K562 (cell line): ENCODE measurements at regions not wholly inside any gene's neighbourhood (a gene's known extent, or its start where the extent isn't known, plus 50 kb on each side); places are given as distances from the start of the nearest gene placed in this dataset.

Experiments used
- ATAC-seq: fragments of 200-7000 bp; cut with Tn5 transposase; 3 replicates; pipeline ENCODE4 v1.9.1; 2020; ENCODE audit warnings: moderate library complexity
- BruUV-seq: library from RNA; stranded (reverse); fragments of 400-500 nt; replicated peaks from 2 replicates; lab custom pipeline; 2021; lab: Mats Ljungman, UMichigan
- CTCF ChIA-PET: fragments of 300-600 bp; formaldehyde crosslinking; extraction: SDS; loops from one replicate; lab custom pipeline; 2021; ENCODE audit warnings: low intra/inter-chr PET ratio; lab: Yijun Ruan, JAX
- POLR2A ChIA-PET: fragments of 300-600, 350-650 bp; sonication (Branson Sonifier 250); formaldehyde crosslinking; extraction: SDS; loops from one replicate; lab custom pipeline; 2021; ENCODE audit warnings: antibody characterized with exemption, inconsistent platforms; lab: Yijun Ruan, JAX
- DNase-seq, 4 experiments: peaks; one replicate each; pipeline versions ENCODE4 v3.0.0 to v3.0.0-alpha.2; 2011 to 2018; ENCODE audit warnings: low spot score in 3 of 4, mixed read lengths in 3 of 4; ENCODE audit errors: extremely low read depth in 1 of 4
- FAIRE-seq: peaks from 2 replicates; lab custom pipeline; 2011; peaks lifted over from hg19 to GRCh38; lab: Jason Lieb, UNC
- H2AFZ ChIP-seq: 2 replicates; pipeline ENCODE4 v1.6.0; 2011; ENCODE audit warnings: low read depth, low read length, control low read depth, inconsistent platforms
- H3K27ac ChIP-seq: fragments of 200-600 bp; 3 replicates; pipeline ENCODE4 v1.8.0; 2011; ENCODE audit warnings: low read depth, mild to moderate bottlenecking, control low read depth, inconsistent platforms, low read length, moderate library complexity, mixed read lengths; ENCODE audit errors: extremely low read depth
- H3K27me3 ChIP-seq, 2 experiments: fragments of 300-600 bp in 1 of 2; 2 replicates in 1 of 2; 3 replicates in 1 of 2; pipeline versions ENCODE4 v1.6.0 to v1.8.0; 2011; ENCODE audit warnings: inconsistent platforms in 2 of 2, low read length in 2 of 2, mild to moderate bottlenecking in 1 of 2, mixed read lengths in 1 of 2, moderate library complexity in 1 of 2; ENCODE audit not compliant: control insufficient read depth in 2 of 2, insufficient read depth in 2 of 2
- H3K36me3 ChIP-seq: fragments of 300-600 bp; 3 replicates; pipeline ENCODE4 v1.8.0; 2011; ENCODE audit warnings: mild to moderate bottlenecking, low read length, inconsistent platforms; ENCODE audit not compliant: control insufficient read depth, insufficient read depth
- H3K4me1 ChIP-seq, 2 experiments: fragments of 200-600 bp in 1 of 2; replicated peaks in 1 of 2; 2 replicates in 1 of 2; 3 replicates in 1 of 2; pipeline versions ENCODE4 v1.5.1 to v1.8.0; 2011; ENCODE audit warnings: inconsistent platforms in 2 of 2, low read length in 2 of 2, mild to moderate bottlenecking in 1 of 2, mixed read lengths in 1 of 2, moderate library complexity in 1 of 2; ENCODE audit not compliant: control insufficient read depth in 2 of 2, insufficient read depth in 2 of 2
- H3K4me2 ChIP-seq: 2 replicates; pipeline ENCODE4 v1.6.1; 2011; ENCODE audit warnings: low read length, control low read depth, inconsistent platforms, mixed read lengths; ENCODE audit not compliant: insufficient read depth
- H3K4me3 ChIP-seq: fragments of 200-600 bp; sonication (generic), shearing (Covaris generic); 2 replicates; pipeline ENCODE4 v1.5.1; 2016; ENCODE audit warnings: control low read depth, inconsistent platforms
- H3K79me2 ChIP-seq: fragments of 200-600 bp; 3 replicates; pipeline ENCODE4 v1.8.0; 2011; ENCODE audit warnings: low read length, inconsistent platforms; ENCODE audit not compliant: control insufficient read depth, insufficient read depth
- H3K9ac ChIP-seq, 2 experiments: 2 replicates each; pipeline versions ENCODE4 v1.6.0 to v1.6.1; 2011; ENCODE audit warnings: low read depth in 2 of 2, low read length in 2 of 2, control low read depth in 1 of 2, inconsistent platforms in 1 of 2, mild to moderate bottlenecking in 1 of 2, mixed read lengths in 1 of 2; ENCODE audit not compliant: insufficient read depth in 1 of 2
- H3K9me1 ChIP-seq: one replicate; pipeline ENCODE4 v1.6.0; 2011; ENCODE audit warnings: inconsistent platforms, mild to moderate bottlenecking, low read length, moderate library complexity; ENCODE audit not compliant: control insufficient read depth, insufficient read depth
- H3K9me3 ChIP-seq: replicated peaks from 2 replicates; pipeline ENCODE4 v1.5.1; 2011; ENCODE audit warnings: low read depth, low read length, inconsistent platforms; ENCODE audit not compliant: control insufficient read depth, insufficient read depth
- H4K20me1 ChIP-seq: replicated peaks from 2 replicates; pipeline ENCODE4 v1.6.1; 2011; ENCODE audit warnings: low read length, inconsistent platforms, mixed read lengths; ENCODE audit not compliant: control insufficient read depth, insufficient read depth
- ATF1 ChIP-seq, 2 experiments: fragments of 450-650 bp in 1 of 2; IDR thresholded peaks; 2 replicates each; pipeline ENCODE4 v1.6.1; 2016; ENCODE audit warnings: missing compliant biosample characterization in 1 of 2, missing genetic modification characterization in 1 of 2
- CEBPZ ChIP-seq: fragments of 150-350 bp; IDR thresholded peaks from 2 replicates; pipeline ENCODE4 v1.6.1; 2014; ENCODE audit warnings: low read depth, mild to moderate bottlenecking, low read length, borderline replicate concordance
- HDAC3 ChIP-seq: fragments of 450-650 bp; IDR thresholded peaks from 2 replicates; pipeline ENCODE4 v1.6.1; 2018; ENCODE audit warnings: borderline replicate concordance, mild to moderate bottlenecking, moderate library complexity; ENCODE audit not compliant: partially characterized antibody
- ID3 ChIP-seq, 2 experiments: fragments of 250-450 bp in 1 of 2; fragments of 450-650 bp in 1 of 2; sonication (Bioruptor Pico) in 1 of 2; IDR thresholded peaks; 2 replicates each; pipeline versions ENCODE4 v1.6.1 to v1.8.0; 2016 to 2021; ENCODE audit warnings: mild to moderate bottlenecking in 2 of 2, moderate library complexity in 2 of 2, missing compliant biosample characterization in 1 of 2, missing genetic modification characterization in 1 of 2
- SMAD1 ChIP-seq: fragments of 150-350 bp; IDR thresholded peaks from 2 replicates; pipeline ENCODE4 v1.6.1; 2014; ENCODE audit warnings: low read length, low read depth; ENCODE audit not compliant: partially characterized antibody
- SNRNP70 ChIP-seq: fragments of 200-400 bp; formaldehyde crosslinking; optimal IDR thresholded peaks from 2 replicates; pipeline ENCODE3; 2017; ENCODE audit warnings: low read depth, low read length
- SP1 ChIP-seq: sonication (generic); formaldehyde crosslinking; IDR thresholded peaks from 2 replicates; pipeline ENCODE4 v1.8.1; 2022; ENCODE audit warnings: mild to moderate bottlenecking, missing genetic modification reagents
- SPI1 ChIP-seq: IDR thresholded peaks from 2 replicates; pipeline ENCODE4 v1.6.1; 2011; ENCODE audit warnings: low read depth, low read length, control low read depth, borderline replicate concordance
- USF1 ChIP-seq: sonication (generic); formaldehyde crosslinking; IDR thresholded peaks from 2 replicates; pipeline ENCODE4 v1.9.0; 2022; ENCODE audit warnings: mild to moderate bottlenecking, missing genetic modification reagents
- ZNF282 ChIP-seq: sonication (generic); formaldehyde crosslinking; IDR thresholded peaks from 2 replicates; pipeline ENCODE4 v1.8.1; 2023; ENCODE audit warnings: missing genetic modification reagents
- WGBS: fragments of 100-300 bp; shearing (Covaris generic); methylation state at CpG from one replicate; pipeline ENCODE4 v1.1.6; 2016; ENCODE audit warnings: low coverage, mixed read lengths; ENCODE audit not compliant: insufficient coverage; ENCODE audit errors: missing lambda C conversion rate; 5-methylcytosine and 5-hydroxymethylcytosine counted together
- in situ Hi-C: fragments of 300-500 bp; cut with MboI; formaldehyde crosslinking; loops from 4 replicates; pipeline ENCODE4 v1.15.0; 2018; ENCODE audit warnings: inconsistent platforms, mixed read lengths
- intact Hi-C: fragments of 100-400 bp; cut with micrococcal nuclease; formaldehyde crosslinking; loops from 2 replicates; pipeline ENCODE4 v1.14.2; 2022

- TF ChIP-seq ID3 (CRISPR knock-in tag; IDR thresholded peaks at IDR 0.05) (no peak), ID3 (tag; IDR thresholded peaks at IDR 0.05) (no peak), SP1 (CRISPR knock-in tag) (no peak), SMAD1 (no peak), ATF1 (CRISPR knock-in tag; IDR thresholded peaks at IDR 0.05) (no peak), ATF1 (tag; IDR thresholded peaks at IDR 0.05) (no peak), ZNF282 (CRISPR knock-in tag) (no peak), HDAC3 (no peak), SNRNP70 (no peak), USF1 (CRISPR knock-in tag) (no peak), SPI1 (no peak)
These were observed 311.4 kb upstream of the ITGA1 start (continued) for GRCh38 chr5:52476346-52476745.

GRCh38 chr5:52481201-52481600 lies 306.5 kb upstream of the ITGA1 start:
- no peaks in the 10 kb centered on the region for H3K9me1 ChIP-seq
- WGBS: 0% methylated on average over 1 of the region's 1 CpG
- intact Hi-C loops: no loop called here
- H3K4me1 ChIP-seq: no peaks in the 10 kb centered on the region
- no peak for DNase-seq
- TF ChIP-seq CEBPZ: no peak
- POLR2A ChIA-PET: no interaction called here
- CTCF ChIA-PET: no interaction called here
- in situ Hi-C loops: no loop called here
- no peaks in the 10 kb centered on the region for H3K9me3 ChIP-seq
- no peak overlapping the region for H3K4me2 ChIP-seq
- no peaks in the 10 kb centered on the region for H3K79me2 ChIP-seq
- no peaks in the 10 kb centered on the region for H4K20me1 ChIP-seq
- ATAC-seq: no peak
- no peak overlapping the region for H3K27ac ChIP-seq
- no peaks in the 10 kb centered on the region for H3K36me3 ChIP-seq
- BruUV-seq: no TSS peak
- H3K4me3 ChIP-seq: no peak overlapping the region
- H3K9ac ChIP-seq: no peak overlapping the region
- no peak overlapping the region for H2AFZ ChIP-seq
- no peak for FAIRE-seq
- H3K27me3 ChIP-seq: no peaks in the 10 kb centered on the region
